Fibroblast of skin of left quadriceps (primary cell): ENCODE measurements at regions not wholly inside any gene's neighbourhood (a gene's known extent, or its start where the extent isn't known, plus 50 kb on each side); places are given as distances from the start of the nearest gene placed in this dataset.
"Not testable (repeated sequence)": the region's sequence is repeated elsewhere in the genome, so short reads cannot be mapped to it uniquely, and the experiment has no call there.

ENCODE experiments used
- DNase-seq, 2 experiments: peaks; one replicate each; pipeline ENCODE4 v3.0.0-alpha.2; 2013; ENCODE audit warnings: low read depth in 2 of 2

- no peak for DNase-seq
Measured at GRCh38 chr1:232170909-232171308, 459.0 kb downstream of the SIPA1L2 start.

DNA sequence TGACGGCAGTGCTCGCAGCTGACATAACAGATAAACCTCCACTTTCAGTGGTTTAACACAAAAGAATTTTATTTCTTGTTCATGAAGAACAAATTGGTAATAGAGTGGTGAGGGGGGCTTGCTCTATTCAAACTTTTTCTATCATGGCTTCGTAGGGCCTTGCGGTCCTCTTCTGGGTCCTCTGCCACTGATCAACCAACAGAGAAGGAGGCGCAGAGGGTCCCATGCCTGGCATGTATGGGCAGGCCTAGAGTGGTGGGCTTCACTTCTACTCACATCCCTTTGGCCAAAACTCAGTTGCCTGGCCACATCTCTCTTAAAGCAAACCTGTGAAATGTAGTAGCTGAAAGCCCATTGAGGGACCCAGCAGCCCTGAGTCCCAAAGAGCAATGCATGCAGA lies 460.5 kb downstream of the SIPA1L2 start:
- DNase-seq = no peak

DNA sequence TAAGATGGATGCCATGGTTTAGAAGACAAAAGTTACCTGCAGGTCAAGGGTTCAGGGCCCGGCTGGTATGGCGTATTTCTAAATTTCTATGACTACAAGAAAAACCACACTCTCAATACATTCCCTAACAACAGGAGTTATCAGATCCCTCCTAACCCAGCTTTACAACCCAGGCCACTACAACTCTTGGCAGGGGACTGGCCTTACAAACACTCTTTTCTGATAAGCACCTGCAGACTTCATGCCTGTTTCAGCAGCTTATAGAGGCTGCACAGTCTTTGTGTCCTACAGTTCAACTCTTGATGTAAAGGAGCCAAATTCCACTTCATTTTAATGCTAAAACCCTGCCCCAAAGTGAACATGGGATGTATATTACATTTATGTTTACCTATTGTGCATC lies 461.4 kb downstream of the SIPA1L2 start:
- no peak for DNase-seq

GRCh38 chr1:232166942-232167341 lies 463.0 kb downstream of the SIPA1L2 start:
- no peak for DNase-seq

GRCh38 chr1:232164078-232164963 lies 465.6 kb downstream of the SIPA1L2 start:
- no peak for DNase-seq

DNA sequence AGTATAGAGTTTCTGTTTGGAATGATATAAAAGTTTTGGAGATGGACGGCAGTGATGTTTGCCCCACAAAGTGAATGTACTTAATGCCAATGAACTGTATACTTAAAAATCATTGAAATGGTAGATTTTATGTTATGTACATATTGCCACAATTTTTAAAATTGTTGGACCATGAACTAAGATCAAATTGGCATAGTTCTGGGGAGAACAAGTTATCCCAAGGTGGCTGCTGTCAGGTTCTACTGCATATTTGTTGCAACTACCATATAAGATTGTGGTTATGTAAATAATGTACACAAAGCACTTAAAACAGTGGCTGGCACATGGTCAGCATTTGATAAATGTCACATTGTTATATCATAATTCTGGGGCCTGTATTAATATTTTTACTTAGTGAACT lies 466.4 kb downstream of the SIPA1L2 start:
- no peak for DNase-seq

DNA sequence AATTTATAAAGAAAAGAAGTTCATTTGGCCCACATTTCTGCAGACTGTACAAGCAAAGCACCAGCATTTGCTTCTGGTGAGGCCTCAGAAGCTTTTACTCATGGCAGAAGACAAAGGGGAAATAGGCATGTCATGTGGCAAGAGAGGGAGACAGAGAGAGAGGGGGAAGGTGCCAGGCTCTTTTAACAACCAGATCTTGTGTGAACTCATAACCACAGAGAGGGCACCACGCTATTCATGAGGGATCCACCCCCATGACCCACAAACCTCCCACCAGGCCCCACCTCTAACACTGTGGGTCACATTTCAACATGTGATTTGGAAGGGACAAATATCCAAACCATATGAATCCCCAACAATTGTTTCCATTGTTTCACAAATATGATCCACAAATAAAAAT lies 467.9 kb downstream of the SIPA1L2 start:
- DNase-seq = no peak

DNA sequence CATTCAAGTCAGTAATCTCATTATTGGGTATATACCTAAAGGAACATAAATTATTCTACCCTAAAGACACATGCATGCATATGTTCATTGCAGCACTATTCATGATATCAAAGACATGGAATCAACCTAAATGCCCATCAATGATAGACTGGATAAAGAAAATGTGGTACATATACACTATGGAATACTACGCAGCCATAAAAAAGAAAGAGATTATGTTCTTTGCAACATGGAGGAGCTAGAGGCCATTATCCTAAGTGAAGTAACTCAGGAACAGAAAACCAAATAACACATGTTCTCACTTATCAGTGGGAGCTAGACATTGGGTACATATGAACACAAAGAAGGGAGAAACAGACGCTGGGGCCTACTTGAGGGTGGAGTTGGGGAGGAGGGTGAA lies 471.4 kb downstream of the SIPA1L2 start:
- DNase-seq = not testable (repeated sequence)

DNA sequence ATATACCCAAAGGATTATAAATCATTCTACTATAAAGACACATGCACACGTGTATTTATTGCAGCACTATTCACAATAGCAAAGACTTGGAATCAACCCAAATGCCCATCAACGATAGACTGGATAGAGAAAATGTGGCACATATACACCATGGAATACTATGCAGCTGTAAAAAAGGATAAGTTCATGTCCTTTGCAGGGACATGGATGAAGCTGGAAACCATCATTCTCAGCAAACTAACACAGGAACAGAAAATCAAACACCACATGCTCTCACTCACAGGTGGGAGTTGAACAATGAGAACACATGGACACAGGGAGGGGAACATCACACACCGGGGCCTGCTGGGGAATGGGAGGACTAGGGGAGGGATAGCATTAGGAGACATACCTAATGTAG lies 473.9 kb downstream of the SIPA1L2 start:
- DNase-seq = not testable (repeated sequence)

- DNase-seq = no peak
Measured at GRCh38 chr1:232153652-232154051, 476.3 kb downstream of the SIPA1L2 start.

- DNase-seq = no peak
Measured at GRCh38 chr1:232150770-232151548, 479.0 kb downstream of the SIPA1L2 start.

DNA sequence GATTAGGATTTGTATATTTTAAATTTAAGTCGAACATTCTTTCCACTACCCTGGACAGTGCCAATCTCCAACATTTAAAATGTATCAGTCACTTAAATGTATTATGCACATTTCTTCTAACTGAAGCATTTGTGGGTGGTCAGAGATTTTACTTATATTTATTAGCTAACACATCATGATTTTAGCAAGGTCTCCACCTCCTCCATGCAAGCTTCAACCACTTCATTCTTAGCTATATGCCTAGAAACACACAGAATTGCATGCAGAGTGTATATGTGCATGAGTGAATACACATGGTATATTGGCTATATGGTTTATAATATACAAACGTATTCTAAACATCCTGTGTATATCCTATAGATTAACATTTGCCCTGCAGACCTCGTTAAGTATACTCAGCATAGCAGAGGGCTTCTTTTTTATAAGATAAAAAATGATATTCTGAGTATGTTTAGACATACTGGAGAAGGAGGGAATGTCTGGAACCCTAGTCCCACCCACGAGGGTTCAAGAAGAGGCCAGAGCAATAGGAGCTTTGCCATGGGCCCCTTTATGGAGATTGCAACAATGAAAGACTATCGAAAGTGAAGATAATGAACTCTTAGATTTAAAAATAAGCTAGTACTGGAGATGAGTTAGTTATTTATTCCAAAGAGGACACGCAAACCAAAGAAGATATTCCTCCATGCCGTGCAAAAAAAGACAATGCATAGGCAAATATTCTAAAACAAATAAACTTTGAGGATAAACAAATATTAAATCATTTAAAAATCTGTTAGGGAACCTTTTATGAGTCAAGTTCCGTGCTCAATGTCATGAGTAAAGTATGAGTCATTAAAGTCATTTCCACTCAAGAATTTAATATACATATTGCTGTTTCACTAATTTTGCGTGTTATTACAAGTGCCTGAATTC lies 480.4 kb downstream of the SIPA1L2 start:
- DNase-seq = peak; percentile 15 to 16

GRCh38 chr1:232147215-232147614 lies 482.7 kb downstream of the SIPA1L2 start:
- no peak for DNase-seq

- no peak for DNase-seq
Measured at GRCh38 chr1:232146514-232146913, 483.4 kb downstream of the SIPA1L2 start.

- DNase-seq = no peak
Measured at GRCh38 chr1:232145768-232146167, 484.2 kb downstream of the SIPA1L2 start.

- DNase-seq = no peak
Measured at GRCh38 chr1:232144696-232145230, 485.2 kb downstream of the SIPA1L2 start.

DNA sequence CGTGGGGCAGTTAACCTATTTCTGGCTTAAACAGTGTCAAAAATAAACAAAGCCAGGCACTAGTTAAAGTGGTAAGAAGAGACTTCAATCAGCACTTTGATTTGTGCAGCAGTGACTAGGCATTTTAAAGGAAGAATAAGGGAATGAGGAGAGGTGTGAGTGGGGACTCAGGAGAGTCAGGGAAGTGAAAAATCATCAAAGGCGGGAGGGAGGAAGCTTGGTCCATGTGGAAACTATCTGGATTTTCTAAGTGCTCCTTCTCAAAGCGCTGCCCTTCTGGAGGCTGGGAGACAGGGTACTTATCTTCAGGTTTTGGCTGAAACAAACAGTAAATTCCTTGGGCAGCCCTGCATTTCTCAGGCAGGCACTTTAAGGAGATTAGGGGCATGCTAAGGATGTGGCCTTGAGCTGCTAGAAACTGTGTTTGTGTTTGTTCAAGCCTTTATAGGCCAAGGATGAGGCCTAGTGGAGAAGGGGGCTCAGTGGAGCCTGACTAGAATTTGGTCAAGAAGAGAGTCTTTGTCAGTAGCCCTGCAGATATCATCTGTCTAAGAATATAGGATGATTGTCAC lies 486.5 kb downstream of the SIPA1L2 start:
- no peak for DNase-seq

DNA sequence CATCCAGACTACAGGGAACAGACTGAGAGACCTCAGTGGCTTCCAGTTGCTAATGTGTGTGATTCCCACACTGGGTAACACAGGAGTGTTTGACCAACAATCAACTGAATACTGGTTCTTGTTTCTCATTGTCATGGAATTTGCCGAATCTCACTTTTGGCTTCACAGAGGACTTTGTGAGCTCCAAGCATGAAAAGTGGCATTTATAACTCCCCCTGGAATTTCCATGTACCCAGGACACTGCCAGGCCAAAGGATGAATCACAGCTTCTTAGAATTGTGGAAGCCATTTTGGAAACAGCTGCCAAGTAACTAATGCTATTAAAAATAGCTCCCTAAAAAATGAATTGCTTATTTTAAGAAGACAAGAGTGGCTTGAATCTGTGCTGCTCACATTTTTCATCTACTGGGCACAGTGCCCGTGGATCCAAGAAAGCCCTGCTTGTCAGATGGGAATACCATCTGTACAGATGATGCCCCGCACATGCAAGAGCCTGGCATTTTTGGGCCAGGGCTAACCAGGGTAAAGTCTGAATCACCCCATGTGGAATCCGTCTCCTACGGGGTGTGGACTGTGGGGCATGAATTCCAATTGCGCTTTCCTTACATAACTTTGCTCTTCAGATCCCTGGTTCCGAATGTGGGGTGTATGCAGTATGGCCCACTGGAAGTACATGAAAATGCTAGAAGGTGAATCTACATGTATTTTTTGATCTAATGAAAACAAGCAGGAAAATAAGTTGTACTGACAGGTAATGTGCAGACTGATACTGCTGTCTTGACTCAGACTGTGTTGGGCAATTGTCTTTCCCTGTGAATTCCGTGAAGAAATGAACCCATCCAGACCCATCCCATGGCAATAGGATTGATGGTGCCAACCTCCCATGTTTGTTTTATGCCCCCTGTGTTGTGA lies 487.3 kb downstream of the SIPA1L2 start:
- DNase-seq = peak; percentile 29 to 49

GRCh38 chr1:232141167-232141448 lies 488.8 kb downstream of the SIPA1L2 start:
- DNase-seq = not testable (repeated sequence)

GRCh38 chr1:232140419-232141166 lies 489.3 kb downstream of the SIPA1L2 start:
- no peak for DNase-seq
